BJ (cell line): ENCODE measurements at regions not wholly inside any gene's neighbourhood (a gene's known extent, or its start where the extent isn't known, plus 50 kb on each side); places are given as distances from the start of the nearest gene placed in this dataset.
A peak's percentile ranks its signal among the peaks of the same experiment; 100 is the strongest.

Experiments used
- CTCF ChIA-PET: fragments of 350-600 bp; formaldehyde crosslinking; extraction: SDS; loops from one replicate; lab custom pipeline; 2021; ENCODE audit warnings: antibody characterized with exemption, inconsistent platforms; lab: Yijun Ruan, JAX
- POLR2A ChIA-PET: fragments of 300-600 bp; sonication (Branson Sonifier 250); formaldehyde crosslinking; extraction: SDS; loops from one replicate; lab custom pipeline; 2021; ENCODE audit warnings: antibody characterized with exemption; lab: Charles Lee
- DNase-seq: peaks from one replicate; pipeline ENCODE4 v3.0.0-alpha.2; 2011; ENCODE audit warnings: low read depth
- H3K27me3 ChIP-seq: 2 replicates; pipeline ENCODE4 v1.6.0; 2011; ENCODE audit warnings: low read length; ENCODE audit not compliant: control insufficient read depth, insufficient read depth
- H3K36me3 ChIP-seq: 2 replicates; pipeline ENCODE4 v1.5.1; 2011; ENCODE audit warnings: low read length; ENCODE audit not compliant: control insufficient read depth, insufficient read depth
- H3K4me3 ChIP-seq: 2 replicates; pipeline ENCODE4 v1.5.1; 2011; ENCODE audit warnings: low read depth, mild to moderate bottlenecking, control low read depth, low read length
- TF ChIP-seq, protein P1 (sequence below): IDR thresholded peaks from 2 replicates; pipeline ENCODE4 v1.5.1; 2011; ENCODE audit warnings: low read depth, mild to moderate bottlenecking, control low read depth, inconsistent platforms, low read length, moderate library complexity; ENCODE audit not compliant: insufficient read depth

GRCh38 chr7:82609746-82610145 is 166.2 kb upstream of the CACNA2D1 start:
- CTCF ChIA-PET: interaction anchor here (0.8 to 2.1 kb wide), 4 partner anchors 10 to 1110 kb away, joined by 3 to 7 read pairs (median 4); no protein-coding TSS in a partner anchor
- no peaks in the 10 kb centered on the region for H3K36me3 ChIP-seq

DNA sequence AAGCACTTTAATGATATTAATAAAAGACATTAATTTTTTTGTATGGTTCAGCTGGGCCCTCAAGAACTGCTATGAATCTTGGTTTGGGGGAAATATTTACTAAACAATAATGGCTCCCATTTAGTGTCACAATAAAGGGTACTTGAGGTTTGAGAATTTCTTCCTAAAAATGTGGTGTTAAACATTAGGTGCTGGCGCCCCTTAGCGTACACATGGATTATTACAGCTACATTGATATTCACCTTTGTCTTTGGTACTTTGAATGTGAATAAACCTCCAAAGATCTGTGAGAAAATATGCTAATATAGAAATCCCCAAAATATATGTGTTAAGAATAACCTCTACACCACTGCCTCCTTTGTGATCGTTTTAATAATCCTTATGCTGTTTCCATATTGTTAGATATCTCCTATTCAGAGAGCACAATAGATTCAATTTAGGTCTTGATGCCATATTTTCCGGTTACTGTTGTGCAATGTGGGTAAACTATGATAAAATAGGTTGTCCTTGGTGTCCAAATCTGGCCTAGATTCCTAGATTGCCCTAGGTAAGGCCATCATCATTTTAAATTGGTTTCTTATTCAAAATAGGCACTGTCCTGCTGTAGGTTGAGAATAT is 161.8 kb upstream of the CACNA2D1 start:
- no peaks in the 10 kb centered on the region for H3K27me3 ChIP-seq
- peak; percentile 1 for DNase-seq
- no peak overlapping the region for H3K4me3 ChIP-seq
- CTCF ChIA-PET: interaction anchor here (0.6 to 3.2 kb wide), 25 partner anchors 11 to 1125 kb away, joined by 3 to 16 read pairs (median 3); no protein-coding TSS in a partner anchor
- H3K36me3 ChIP-seq: no peaks in the 10 kb centered on the region
- TF ChIP-seq, protein P1, sequence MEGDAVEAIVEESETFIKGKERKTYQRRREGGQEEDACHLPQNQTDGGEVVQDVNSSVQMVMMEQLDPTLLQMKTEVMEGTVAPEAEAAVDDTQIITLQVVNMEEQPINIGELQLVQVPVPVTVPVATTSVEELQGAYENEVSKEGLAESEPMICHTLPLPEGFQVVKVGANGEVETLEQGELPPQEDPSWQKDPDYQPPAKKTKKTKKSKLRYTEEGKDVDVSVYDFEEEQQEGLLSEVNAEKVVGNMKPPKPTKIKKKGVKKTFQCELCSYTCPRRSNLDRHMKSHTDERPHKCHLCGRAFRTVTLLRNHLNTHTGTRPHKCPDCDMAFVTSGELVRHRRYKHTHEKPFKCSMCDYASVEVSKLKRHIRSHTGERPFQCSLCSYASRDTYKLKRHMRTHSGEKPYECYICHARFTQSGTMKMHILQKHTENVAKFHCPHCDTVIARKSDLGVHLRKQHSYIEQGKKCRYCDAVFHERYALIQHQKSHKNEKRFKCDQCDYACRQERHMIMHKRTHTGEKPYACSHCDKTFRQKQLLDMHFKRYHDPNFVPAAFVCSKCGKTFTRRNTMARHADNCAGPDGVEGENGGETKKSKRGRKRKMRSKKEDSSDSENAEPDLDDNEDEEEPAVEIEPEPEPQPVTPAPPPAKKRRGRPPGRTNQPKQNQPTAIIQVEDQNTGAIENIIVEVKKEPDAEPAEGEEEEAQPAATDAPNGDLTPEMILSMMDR: peak; percentile 68
- POLR2A ChIA-PET: no interaction called here

More at GRCh38 chr7:82609746-82610145, 166.2 kb upstream of the CACNA2D1 start:
- no peak overlapping the region for H3K4me3 ChIP-seq
- TF ChIP-seq, protein P1: no peak
- no peaks in the 10 kb centered on the region for H3K27me3 ChIP-seq
- POLR2A ChIA-PET: no interaction called here
- no peak for DNase-seq

DNA sequence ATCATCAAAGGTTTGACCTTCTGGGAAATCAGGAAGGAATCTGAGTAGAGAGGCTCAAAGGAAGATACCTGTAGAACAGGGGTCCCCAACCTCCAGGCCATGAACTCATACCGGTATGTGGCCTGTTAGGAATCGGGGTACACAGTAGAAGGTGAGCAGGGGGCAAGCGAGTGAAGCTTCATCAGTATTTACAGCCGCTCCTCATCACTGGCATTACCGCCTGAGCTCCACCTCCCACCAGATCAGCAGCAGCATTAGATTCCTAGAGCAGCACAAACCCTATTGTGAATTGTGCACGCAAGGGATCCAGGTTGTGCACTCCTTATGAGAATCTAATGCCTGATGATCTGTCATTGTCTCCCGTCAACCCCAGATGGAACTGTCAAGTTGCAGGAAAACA is 158.5 kb upstream of the CACNA2D1 start:
- ChIA-PET POLR2A (no interaction called here), CTCF (interaction anchor here (0.6 to 0.8 kb wide), 2 partner anchors 30 to 120 kb away, joined by 3 to 4 read pairs; no protein-coding TSS in a partner anchor)
- TF ChIP-seq, protein P1: no peak
- Histone ChIP-seq H3K4me3 (no peak overlapping the region), H3K27me3 (no peaks in the 10 kb centered on the region; the same call in 1 of the 2 replicates), H3K36me3 (no peaks in the 10 kb centered on the region)
- no peak for DNase-seq

GRCh38 chr7:82600531-82600930 is 157.0 kb upstream of the CACNA2D1 start:
- ChIA-PET CTCF (interaction anchor here (1.3 to 1.4 kb wide), 3 partner anchors 9 to 127 kb away, joined by 5 to 7 read pairs (median 5); no protein-coding TSS in a partner anchor), POLR2A (no interaction called here)
- no peak overlapping the region for H3K4me3 ChIP-seq
- TF ChIP-seq, protein P1: peak; percentile 34
- H3K36me3 ChIP-seq: no peaks in the 10 kb centered on the region
- no peaks in the 10 kb centered on the region; the same call in 1 of the 2 replicates for H3K27me3 ChIP-seq
- no peak for DNase-seq

- ChIA-PET CTCF (interaction anchor here (0.7 to 1.4 kb wide), 4 partner anchors 9 to 127 kb away, joined by 3 to 7 read pairs (median 5); no protein-coding TSS in a partner anchor), POLR2A (no interaction called here)
- H3K36me3 ChIP-seq: no peaks in the 10 kb centered on the region
- H3K4me3 ChIP-seq: no peak overlapping the region
- DNase-seq: no peak
- TF ChIP-seq, protein P1: no peak
- H3K27me3 ChIP-seq: no peaks in the 10 kb centered on the region; the same call in 1 of the 2 replicates
Measured at GRCh38 chr7:82599895-82600294, 156.3 kb upstream of the CACNA2D1 start.
